Stimulated activated CD4-positive, alpha-beta T cell treated with anti-CD3 and anti-CD28 coated beads, Interleukin-2, amount 100 ng/mL, for 4 hours (primary cell): ENCODE measurements at regions not wholly inside any gene's neighbourhood (a gene's known extent, or its start where the extent isn't known, plus 50 kb on each side); places are given as distances from the start of the nearest gene placed in this dataset.

Experiments used
- DNase-seq: peaks from one replicate; pipeline ENCODE4 v3.0.0-alpha.2; 2020; ENCODE audit warnings: low read depth

DNA sequence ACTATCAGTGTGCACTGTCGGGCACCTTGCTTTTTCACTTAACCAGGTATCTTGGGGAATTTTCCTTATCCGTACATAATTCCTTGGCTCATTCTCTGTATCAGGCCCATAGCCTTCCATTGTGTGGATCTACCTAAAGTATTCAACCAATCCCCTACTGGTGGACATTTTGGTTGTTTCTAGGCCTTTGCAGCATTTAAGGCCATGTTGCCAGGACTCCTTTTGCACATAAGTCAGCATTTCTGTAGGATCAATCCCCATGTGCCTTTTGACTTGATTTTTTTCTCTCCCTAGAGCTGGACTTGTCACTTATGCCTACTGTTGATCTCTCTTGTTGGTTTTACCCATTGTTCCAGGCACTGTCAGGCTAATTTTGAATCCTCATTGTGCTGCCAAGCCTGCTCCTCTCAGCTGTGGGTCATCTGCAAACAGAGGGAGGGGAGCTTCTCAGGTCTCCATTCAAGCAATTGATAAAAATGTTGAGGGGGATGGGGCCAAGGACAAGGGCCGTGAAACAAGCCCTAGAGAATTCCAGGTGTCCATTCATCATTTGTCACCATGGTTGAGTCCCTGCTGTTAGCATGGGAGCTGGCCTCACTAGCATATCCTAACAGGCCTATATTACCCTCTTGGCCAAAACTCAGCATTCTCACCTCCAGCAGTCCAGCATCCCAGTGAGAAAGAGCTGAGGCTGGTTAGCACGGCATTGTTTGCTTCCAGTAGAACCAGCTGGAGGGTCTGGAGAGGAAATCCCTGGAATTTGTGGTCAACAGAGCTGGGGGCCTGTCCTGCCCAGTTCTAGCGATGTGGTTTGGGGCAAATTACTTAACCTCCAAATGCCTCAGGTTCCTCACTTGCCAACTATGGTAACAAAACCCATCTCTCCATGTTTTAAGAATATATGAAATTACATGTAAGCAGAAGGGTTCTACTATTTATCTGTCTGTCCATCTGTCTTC, 178.4 kb downstream of the MRPL14 start:
- no peak for DNase-seq

DNA sequence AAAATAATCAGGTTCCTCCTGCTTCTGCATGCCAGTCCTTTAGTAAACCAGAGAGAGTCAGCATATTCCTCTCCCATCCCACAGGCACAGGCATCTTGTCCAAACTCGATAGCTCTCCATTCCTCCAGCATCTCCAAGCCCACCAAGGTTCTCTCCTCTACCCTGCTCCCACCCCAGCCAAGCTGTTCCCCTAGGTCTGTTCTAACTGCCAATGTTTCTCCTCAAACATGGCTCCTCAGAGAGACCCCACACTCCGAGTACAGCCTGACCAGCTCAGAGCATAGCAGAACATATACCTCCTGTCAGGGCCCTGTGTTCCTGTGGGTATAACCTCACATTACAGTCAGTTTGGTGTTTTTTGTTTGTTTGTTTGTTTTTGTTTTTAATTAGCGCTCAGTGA, 177.8 kb downstream of the VEGFA start:
- DNase-seq: no peak

DNA sequence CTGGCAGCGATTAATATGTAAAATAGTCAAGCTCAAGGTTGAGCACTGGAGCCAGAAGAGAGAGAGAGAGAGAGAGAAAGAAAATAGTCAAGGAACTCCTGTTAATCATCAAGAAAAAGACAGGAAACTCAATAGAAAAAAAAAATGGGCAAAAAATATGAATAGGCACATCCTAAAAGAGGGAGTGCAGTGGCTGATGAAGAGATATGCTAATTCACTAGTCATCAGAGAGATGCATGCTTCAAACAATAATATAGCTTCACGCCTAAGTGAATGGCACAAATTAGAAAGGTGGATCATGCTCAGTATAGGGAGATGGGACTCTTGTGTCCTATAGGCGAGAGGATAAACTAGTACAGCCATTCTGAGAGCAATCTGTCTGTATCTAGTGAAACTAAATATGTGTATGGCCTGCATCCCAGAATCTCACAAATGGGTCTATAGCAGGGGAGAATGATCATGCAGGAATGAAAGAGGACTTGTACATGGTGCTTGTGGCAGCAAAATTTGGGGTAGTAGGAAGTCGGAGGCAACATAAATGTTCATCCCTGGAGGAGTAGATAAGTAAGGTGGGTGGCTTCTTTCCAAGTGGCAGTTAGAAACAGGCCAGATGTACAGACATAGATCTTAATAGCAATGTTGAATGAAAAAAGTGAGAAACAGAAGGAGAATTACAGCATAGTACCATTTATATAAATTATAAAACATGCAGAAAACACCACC, 176.8 kb downstream of the VEGFA start:
- DNase-seq: no peak

DNA sequence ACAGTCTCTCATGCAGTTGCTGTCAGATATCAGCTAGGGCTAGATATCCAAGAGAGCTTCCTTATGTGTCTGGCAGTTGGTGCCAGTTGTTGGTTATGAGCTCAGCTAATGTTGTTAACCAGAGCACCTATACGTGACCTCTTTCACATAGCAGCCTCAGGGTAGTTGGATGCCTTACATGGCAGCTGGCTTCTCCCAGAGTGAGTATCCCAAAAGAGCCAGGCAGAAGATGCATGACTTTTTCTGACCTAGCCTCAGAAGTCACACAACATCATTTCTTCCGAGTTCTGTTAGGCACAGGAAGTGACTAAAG, 175.7 kb downstream of the VEGFA start:
- no peak for DNase-seq

DNA sequence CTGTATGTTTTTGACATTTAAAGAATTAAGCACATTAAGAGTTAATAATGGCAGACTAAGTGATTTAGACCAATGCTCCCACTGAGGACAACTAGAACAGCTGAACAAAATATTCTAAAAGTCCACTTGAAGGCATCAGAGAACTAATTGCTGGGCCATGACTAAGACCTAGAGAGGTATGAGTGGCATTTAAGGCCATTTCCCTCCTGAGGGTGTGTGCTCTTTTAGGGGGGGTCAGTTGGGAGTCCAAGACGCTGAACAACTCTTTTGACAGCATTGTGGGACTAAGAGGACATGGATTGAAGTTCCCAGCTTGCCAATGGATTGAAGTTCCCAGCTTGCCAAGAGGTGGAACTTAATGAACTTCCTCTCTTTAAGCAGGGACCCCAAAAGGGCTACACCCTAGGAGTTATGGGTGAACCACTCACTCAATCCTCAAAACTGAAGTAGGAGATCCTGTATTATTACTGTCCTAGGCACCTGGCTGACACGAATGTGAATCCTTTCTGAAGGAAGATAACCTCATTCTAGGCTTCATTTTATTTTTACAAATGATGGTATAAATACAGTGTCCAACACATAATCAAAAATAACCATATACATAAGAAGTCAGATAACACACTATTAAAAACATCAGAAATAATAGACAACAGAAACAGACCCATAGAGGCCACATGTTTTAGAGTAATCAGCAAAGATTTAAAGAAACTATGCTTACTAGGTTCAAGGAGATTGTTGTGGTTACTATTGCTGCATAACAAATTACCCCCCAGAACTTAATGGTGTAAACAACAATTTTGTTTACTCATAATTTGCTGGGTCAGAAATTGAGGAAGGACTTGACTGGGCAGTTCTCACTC, 175.1 kb downstream of the VEGFA start:
- no peak for DNase-seq

DNA sequence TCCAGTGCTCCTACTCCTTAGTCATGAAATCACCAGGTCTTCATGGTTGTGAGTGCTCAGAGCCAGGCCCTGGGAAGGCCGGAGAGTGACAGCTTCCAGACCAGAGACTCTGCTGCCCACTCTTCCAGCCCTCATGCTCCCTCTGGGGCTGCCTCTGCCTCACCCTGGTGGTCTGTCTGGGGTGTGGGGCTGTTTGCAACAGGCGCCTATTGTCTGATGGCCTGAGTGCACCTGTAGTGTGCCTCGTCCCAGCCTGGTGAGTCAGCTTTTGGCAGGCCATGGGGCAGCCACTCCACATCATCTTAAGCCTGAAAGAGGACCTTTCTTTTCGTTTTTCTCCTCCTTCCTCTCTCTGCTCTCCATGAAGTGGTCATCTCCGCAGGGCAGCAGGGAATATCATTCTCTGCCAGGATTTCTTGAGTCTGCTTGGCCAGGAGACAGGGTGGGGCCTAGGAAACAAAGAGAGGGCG, 173.8 kb downstream of the VEGFA start:
- no peak for DNase-seq

DNA sequence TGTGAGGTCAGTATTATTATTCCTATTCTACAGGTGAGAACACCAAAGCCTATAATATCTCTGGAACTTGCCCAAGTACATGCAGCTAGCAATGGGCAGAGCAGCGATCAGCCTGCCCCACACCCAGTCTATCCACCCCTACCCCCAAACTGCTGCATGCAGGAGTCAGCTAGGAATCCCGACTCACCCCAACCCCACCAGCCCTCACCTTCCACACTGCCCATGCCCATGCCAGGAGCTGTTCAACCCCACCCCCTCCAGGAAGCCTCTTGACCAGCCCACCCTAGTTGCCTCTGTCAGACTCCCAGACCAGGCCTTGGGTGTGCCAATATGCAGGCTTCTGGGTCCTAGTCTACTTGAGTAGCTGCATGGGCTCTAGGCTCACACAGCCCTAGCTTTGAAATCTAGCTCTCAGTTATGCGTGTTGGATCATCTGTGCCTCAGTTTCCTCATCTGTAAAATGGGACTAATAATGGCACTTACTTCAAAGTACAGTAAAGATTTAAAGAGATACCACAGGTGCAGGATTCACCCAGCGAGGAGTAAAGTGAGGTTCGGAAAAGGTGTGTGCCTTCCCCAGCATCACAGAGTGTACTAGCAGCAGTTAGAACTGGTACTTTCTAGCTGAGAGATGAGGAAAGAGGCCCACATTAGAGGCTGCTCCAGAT, 173.2 kb downstream of the VEGFA start:
- no peak for DNase-seq

DNA sequence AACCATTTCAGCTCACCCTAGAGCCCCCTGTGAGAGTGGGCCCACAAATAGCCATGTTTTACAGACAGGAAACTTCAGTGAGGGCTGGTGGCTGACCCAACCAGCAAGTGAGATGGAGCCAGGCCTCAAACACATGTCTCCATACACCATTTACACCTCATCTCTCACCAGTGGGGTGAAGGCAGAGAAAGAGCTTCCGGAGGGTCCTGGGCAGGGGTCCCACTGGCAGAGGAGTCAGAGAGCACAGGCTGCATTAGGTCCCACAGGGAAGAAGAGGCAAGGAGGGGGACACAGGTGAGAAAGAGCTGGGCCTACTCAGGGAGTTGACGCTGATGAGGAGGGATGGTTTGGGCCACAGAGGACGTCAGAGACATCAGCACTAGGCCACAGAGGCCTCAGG, 172.6 kb downstream of the VEGFA start:
- DNase-seq: no peak

DNA sequence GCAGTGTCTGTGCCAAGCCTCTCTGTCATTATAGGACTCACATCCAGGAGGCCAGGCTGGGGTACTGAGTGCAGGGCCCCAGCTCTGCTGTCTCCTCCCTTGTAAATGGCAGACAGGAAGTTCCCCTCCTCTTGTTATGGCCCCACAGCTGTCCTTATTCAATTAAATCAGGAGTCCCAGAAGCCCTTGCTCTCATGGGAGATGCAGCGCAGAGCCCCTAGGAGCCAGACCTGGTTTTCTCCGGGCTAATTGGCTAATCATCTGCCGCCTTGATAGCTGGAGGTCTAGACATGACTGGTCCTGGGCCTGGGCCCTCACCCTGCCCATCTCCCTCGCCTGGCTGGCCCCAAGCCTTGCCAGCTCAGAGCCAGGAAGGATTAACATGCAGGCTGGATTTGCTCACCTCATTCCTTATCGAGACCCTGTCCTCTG, 172.0 kb downstream of the VEGFA start:
- DNase-seq: no peak

DNA sequence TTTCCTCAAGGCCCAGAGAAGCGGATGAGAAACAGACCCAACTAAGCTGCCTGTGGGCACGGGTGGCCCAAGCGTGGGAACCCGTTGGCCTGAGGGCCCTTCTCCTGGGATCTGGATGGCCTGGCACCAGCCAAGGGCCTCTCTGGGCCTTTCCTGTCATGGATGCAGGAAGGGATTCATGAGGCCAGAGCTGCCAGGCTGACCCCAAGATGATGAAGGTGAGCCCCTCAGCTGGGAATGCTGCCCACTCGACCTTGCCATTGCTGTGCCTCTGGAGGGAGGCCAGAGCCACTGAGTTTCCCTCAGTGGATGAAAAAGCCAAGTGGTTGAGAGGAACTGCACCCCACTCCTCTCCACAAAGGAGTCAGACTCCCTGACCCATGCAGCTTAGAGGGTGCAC, 171.2 kb downstream of the VEGFA start:
- DNase-seq: no peak

DNA sequence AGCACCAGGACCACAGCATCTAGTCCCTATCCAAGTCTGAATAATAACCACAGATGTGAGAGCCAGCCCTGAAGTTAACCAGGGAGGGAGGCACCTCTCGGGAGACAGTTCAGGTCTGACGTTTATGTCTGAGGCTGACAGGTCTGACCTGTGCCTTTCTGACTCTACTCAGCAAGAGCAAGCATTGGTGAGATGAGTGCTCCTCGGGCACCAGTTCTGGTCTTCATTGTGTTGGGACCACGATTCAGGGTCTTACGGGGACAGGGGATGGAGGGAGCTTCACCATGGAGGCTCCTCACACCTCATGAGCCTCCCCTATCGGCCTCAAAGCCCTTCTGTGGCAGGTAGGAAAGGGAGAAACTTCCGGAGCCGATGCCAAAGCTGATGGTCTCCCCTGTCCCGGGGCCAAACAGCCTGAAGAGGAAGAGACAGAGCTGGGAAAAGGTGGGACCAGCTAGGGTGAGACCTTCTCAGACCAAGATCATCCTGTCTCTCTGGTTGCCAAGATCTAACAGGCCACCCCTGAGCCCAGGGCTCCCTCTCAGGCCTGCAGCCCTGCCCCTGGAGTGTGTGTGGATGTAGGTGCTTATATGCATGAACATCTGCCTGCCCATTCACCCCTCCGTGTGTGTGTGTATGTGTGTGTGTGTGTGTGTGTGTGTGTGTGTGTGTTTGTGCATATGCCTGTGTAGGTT, 170.5 kb downstream of the VEGFA start:
- no peak for DNase-seq

DNA sequence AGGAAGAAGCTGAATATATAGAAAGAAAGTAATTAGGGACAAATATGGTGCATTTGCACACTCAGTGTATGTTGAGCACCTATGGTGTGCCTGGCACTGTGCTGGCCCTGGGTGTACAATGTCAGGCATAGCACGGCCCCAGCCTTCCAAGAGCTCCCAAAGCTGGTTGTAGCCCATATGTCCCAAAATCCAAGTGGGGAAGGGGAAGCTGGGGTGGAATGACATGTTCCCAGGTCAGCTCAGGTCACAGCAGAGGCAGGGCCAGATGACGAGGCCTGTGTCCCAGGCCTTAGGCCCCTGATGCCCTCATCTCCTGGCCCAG, 170.0 kb downstream of the VEGFA start:
- DNase-seq: no peak

DNA sequence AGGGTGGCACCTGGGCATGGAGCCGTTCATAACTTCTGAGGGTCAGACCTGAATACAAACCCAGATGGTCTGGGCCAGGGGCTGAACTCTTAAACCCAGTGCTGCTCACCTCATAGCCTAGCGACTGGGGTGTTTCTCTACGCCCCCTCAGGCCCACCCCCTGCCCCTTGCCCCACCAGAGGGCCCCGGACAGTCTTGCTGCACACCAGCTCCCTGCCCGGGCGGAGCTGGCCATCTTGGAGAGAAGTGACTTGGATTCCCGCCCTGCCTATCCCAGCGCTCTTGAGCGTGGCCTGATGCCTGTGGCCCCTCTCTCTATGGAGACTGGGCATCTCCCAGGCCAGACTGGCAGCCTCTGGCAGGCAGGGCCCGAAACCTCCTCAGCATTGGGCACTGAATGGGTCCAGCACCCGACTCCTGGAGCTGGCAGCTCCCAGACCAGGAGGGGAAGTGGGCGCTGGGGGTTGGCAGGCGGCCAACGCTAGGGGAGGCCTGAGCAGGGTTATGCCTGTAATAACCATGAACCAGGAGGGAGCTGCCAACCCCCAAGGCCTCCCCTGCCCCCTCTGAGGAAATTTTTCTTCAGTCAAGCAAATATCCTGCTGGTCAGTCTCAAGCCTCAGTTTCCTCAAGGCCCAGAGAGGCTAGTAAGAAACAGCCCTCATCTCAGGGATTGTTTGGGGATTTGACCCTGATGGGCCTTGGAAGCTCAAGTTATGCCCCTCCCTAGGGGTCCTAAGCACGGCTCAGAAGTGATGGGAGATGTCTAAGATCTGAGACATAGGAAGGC, 169.5 kb downstream of the VEGFA start:
- DNase-seq: no peak

DNA sequence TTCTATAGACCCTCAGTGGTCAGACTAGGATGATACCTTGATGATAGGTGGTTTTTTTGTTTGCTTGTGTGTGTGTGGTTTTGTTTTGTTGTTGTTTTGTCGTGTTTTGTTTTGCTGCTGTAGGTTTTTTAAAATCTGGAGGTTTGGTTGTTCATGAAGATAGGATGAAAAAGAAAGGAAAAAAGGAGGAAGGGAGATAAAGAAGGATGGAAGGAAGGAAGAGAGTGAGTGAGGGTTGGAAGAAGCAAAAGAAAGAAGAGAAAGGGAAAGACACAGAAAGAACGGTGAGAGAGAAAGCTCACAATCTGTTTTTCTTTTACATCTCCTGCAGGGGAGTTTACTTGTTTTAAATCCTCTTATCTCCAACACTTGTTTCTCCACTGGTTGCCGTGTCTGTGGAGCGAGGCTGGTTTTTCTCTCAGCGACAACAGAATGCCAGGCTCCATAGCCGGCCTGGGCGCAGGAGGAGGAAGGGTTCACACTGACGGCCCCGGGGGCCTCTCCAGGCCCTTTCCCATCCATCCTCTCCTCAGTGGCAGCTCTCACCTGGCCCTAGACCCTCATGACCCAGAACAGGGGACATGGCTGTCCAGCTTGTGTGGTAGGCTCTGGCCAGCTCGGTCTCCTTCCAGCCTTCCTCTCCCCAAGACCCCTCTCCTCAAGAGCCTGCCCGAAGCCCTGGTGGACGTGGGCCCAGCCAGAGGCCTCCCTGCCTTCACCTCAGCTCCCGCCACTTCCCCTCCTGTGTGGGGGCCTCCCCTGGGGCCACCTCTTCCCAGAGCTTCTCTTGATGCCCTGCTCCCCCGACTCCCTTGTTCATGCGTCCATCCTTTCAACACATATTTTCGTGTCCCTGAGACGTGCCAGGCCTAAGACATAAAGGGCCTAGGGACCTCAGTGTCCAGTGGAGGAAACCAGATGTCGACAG, 168.4 kb downstream of the VEGFA start:
- no peak for DNase-seq

DNA sequence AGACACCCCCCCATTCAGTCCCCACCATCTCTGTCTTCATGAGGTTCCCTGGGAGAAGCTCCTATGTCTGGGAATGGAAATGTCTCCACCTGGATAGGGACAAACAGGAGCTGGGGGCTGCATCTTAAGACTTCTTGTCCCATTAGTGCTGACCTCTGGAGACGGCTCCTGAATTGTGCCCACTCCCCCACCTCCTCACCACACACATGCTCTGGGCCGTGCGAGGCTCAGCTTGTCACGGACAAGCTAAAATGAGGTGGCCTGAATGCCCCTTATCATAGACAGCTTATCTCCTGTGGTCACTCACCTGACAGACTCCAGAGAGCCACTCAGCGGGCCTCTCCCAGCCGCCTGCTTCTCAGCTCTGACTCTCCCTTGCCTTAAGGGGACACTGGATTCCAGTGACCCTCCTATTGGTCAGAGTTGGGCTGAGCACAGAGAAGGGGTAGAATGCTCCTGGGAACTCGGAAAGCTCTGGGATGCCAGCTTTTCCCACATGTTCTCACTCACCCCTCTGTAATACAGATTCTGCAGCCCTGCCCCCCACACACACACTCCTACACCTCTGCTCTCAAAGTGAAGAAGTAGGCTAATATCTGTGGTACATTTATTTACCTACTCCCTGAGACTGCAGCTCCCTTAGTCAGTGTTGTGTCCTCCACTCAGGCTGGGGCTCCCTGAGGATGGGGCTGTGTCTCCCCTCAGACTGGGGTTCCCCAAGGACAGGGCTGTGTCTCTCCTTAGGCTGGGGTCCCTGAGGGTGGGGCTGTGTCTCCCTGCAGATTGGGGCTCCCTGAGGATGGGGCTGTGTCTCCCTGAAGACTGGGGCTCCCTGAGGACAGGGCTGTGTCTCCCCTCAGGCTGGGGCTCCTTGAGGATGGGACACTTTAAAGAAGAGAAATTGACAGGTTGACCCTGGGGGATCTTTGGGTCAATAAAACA, 167.5 kb downstream of the VEGFA start:
- no peak for DNase-seq

DNA sequence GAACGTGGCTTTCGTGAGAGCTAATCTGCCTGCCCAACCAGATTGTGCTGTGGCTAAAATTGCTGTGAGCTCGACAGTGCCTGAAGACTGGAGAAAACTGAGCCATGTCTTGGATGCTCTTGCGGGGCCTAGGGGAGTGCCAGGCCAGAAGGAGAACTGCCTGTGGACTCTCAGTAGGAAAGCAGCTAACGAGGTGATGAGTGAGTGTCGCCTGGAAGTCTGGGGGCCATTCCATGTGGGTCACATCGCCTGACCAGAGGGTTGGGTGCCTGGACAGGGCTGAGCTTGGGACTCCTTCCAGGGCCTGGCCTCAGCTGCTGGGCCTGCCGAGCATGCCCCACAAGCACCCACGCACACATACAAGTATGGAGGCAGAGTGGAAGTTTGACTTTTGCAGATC, 166.5 kb downstream of the VEGFA start:
- DNase-seq: no peak

DNA sequence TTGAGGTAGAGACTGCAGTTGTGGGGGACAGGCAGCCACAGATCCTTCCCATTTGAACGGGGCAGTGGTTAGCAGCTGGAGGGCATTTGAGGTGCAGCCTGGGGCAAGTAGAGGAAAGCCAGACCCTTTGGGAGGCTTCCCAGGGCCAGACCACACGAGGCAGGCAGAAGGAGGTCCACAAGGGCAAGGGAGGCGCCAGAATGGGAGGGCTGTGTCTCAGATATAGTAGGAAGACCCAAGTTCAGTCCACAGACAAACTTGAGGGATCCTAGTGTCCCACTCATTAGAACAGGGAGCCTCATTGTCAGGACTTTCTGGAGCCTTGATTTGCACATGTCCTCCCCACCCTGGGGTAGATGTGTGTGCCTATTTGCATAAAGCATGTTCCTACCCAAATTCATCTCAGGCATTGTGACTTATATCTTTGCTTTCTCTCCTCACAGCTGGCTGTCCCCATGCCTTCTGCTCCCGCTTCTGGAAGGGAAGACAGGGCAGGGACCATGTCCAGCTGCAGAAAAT, 166.0 kb downstream of the VEGFA start:
- no peak for DNase-seq
